PC-3 (cell line): ENCODE measurements at regions not wholly inside any gene's neighbourhood (a gene's known extent, or its start where the extent isn't known, plus 50 kb on each side); places are given as distances from the start of the nearest gene placed in this dataset.

Source experiments
- EZH2 ChIP-seq: fragments of 300-600 bp; sonication (generic); IDR thresholded peaks from one replicate; pipeline ENCODE4 v1.6.1; 2017; ENCODE audit warnings: antibody characterized with exemption, mild to moderate bottlenecking, low read length; ENCODE audit not compliant: unreplicated experiment
- EZH2phosphoT487 ChIP-seq: fragments of 300-600 bp; sonication (generic); IDR thresholded peaks from 2 replicates; pipeline ENCODE4 v1.6.1; 2018; ENCODE audit warnings: mild to moderate bottlenecking, antibody characterized with exemption, low read length, borderline replicate concordance
- TF ChIP-seq, protein P1 (sequence below): fragments of 300-600 bp; sonication (generic); conservative IDR thresholded peaks from 2 replicates; pipeline ENCODE4 v1.5.1; 2017; ENCODE audit warnings: antibody characterized with exemption, low read depth, mild to moderate bottlenecking, low read length

DNA sequence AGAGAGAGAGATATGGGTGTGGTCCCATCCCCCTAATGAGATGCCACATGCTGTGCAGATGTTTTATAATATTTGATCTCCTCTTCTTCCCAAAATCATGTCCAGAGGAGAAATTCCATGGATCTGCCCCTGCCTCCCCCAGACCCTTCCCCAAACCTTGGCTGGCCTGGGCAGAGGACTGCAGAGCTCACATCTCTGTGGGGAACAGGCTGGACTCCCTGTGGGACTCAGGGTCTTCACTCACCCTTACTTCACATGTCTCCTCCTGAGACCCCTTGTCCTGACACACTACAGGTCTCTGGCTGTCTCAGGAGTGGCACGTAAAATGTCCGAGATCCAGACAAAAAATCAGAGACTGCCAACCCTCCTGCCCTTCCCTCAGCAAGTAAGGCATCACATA, 76.0 kb upstream of the CAPRIN2 start:
- TF ChIP-seq, protein P1, sequence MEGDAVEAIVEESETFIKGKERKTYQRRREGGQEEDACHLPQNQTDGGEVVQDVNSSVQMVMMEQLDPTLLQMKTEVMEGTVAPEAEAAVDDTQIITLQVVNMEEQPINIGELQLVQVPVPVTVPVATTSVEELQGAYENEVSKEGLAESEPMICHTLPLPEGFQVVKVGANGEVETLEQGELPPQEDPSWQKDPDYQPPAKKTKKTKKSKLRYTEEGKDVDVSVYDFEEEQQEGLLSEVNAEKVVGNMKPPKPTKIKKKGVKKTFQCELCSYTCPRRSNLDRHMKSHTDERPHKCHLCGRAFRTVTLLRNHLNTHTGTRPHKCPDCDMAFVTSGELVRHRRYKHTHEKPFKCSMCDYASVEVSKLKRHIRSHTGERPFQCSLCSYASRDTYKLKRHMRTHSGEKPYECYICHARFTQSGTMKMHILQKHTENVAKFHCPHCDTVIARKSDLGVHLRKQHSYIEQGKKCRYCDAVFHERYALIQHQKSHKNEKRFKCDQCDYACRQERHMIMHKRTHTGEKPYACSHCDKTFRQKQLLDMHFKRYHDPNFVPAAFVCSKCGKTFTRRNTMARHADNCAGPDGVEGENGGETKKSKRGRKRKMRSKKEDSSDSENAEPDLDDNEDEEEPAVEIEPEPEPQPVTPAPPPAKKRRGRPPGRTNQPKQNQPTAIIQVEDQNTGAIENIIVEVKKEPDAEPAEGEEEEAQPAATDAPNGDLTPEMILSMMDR: no peak
- TF ChIP-seq EZH2 (no peak), EZH2phosphoT487 (no peak)
